ENCODE measurements at regions not wholly inside any gene's neighbourhood (a gene's known extent, or its start where the extent isn't known, plus 50 kb on each side); places are given as distances from the start of the nearest gene placed in this dataset.

GRCh38 chr13:88863116-88863515, 1191.9 kb downstream of the SLITRK5 start (continued):
- TF ChIP-seq ZNF462 (CRISPR knock-in tag; IDR thresholded peaks at IDR 0.05) (no peak), EZH2 (IDR thresholded peaks at IDR 0.05; ENCODE audit: low read depth, unreplicated experiment) (no peak)

DNA sequence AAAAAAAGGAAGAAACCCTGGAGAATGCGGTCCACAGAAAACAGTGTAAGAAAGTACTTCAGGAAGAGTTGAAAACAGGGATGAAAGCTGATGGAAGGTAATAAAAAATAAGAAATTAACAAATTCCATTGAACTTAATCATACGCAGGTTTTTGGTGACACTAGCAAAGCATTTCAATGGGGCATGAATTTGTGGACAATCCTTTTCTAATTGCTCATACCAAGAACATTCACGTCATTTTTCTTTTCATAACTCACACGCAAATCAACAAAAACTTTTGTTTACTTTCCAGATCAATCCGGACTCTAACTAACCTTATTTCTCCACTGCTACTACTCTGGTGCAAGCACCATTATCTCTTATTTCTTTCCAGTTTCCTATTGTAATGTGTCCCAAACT, 1195.0 kb downstream of the SLITRK5 start:
- H3K9me2 ChIP-seq (ENCODE audit: insufficient read depth): no peaks in the 10 kb centered on the region
- Mint-ChIP-seq H3K4me1 (no peaks in the 10 kb centered on the region), H3K9me3 (peaks cover 2% of the 10 kb centered on the region; the same call in 1 of the 3 replicates), H3K36me3 (ENCODE audit: low read depth) (no peaks in the 10 kb centered on the region), H3K4me3 (no peak overlapping the region), H3K27ac (no peak overlapping the region), H3K27me3 (ENCODE audit: insufficient read depth, low read depth, poor library complexity) (no peaks in the 10 kb centered on the region)
- no peaks in the 10 kb centered on the region for H3K27me3 ChIP-seq (ENCODE audit: insufficient read depth)
- H3K4me1 ChIP-seq (ENCODE audit: insufficient read depth): 0 out of 2 replicates have a peak, but pooled peaks cover 4% of the 10 kb centered on the region
- ATAC-seq (no peak), DNase-seq (ENCODE audit: low spot score) (no peak)
- H3K36me3 ChIP-seq (ENCODE audit: insufficient read depth): no peaks in the 10 kb centered on the region
- H3F3A ChIP-seq (replicated peaks; ENCODE audit: low read depth): no peaks in the 10 kb centered on the region
- no peak overlapping the region for H2AFZ ChIP-seq
- no peak overlapping the region for H3K4me2 ChIP-seq
- H3K79me2 ChIP-seq (replicated peaks; ENCODE audit: insufficient read depth): no peaks in the 10 kb centered on the region
- H4K20me1 ChIP-seq (replicated peaks; ENCODE audit: insufficient read depth): no peaks in the 10 kb centered on the region
- H3K27ac ChIP-seq (ENCODE audit: low read depth): no peak overlapping the region
- H3K4me3 ChIP-seq: no peak overlapping the region
- TF ChIP-seq EZH2phosphoT487 (IDR thresholded peaks at IDR 0.05; ENCODE audit: unreplicated experiment): no peak
- no peak for TF ChIP-seq POLR2AphosphoS5 (IDR thresholded peaks at IDR 0.05; ENCODE audit: low read depth)
- no peak for TF ChIP-seq CREB1 (CRISPR knock-in tag; IDR thresholded peaks at IDR 0.05; ENCODE audit: low read depth)
- TF ChIP-seq, protein P1, sequence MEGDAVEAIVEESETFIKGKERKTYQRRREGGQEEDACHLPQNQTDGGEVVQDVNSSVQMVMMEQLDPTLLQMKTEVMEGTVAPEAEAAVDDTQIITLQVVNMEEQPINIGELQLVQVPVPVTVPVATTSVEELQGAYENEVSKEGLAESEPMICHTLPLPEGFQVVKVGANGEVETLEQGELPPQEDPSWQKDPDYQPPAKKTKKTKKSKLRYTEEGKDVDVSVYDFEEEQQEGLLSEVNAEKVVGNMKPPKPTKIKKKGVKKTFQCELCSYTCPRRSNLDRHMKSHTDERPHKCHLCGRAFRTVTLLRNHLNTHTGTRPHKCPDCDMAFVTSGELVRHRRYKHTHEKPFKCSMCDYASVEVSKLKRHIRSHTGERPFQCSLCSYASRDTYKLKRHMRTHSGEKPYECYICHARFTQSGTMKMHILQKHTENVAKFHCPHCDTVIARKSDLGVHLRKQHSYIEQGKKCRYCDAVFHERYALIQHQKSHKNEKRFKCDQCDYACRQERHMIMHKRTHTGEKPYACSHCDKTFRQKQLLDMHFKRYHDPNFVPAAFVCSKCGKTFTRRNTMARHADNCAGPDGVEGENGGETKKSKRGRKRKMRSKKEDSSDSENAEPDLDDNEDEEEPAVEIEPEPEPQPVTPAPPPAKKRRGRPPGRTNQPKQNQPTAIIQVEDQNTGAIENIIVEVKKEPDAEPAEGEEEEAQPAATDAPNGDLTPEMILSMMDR (conservative IDR thresholded peaks at IDR 0.05; ENCODE audit: low read depth in 2 of 2): no peak
- TF ChIP-seq ZNF331 (CRISPR knock-in tag; IDR thresholded peaks at IDR 0.05; ENCODE audit: low read depth): no peak
- TF ChIP-seq JUNB (IDR thresholded peaks at IDR 0.05; ENCODE audit: unreplicated experiment): no peak
- TF ChIP-seq STAT1 (IDR thresholded peaks at IDR 0.05; ENCODE audit: unreplicated experiment): no peak
- no peak for TF ChIP-seq EZH2 (IDR thresholded peaks at IDR 0.05; ENCODE audit: low read depth, unreplicated experiment)
- no peak for TF ChIP-seq ZNF114 (CRISPR knock-in tag; IDR thresholded peaks at IDR 0.05)
- TF ChIP-seq, protein P2, sequence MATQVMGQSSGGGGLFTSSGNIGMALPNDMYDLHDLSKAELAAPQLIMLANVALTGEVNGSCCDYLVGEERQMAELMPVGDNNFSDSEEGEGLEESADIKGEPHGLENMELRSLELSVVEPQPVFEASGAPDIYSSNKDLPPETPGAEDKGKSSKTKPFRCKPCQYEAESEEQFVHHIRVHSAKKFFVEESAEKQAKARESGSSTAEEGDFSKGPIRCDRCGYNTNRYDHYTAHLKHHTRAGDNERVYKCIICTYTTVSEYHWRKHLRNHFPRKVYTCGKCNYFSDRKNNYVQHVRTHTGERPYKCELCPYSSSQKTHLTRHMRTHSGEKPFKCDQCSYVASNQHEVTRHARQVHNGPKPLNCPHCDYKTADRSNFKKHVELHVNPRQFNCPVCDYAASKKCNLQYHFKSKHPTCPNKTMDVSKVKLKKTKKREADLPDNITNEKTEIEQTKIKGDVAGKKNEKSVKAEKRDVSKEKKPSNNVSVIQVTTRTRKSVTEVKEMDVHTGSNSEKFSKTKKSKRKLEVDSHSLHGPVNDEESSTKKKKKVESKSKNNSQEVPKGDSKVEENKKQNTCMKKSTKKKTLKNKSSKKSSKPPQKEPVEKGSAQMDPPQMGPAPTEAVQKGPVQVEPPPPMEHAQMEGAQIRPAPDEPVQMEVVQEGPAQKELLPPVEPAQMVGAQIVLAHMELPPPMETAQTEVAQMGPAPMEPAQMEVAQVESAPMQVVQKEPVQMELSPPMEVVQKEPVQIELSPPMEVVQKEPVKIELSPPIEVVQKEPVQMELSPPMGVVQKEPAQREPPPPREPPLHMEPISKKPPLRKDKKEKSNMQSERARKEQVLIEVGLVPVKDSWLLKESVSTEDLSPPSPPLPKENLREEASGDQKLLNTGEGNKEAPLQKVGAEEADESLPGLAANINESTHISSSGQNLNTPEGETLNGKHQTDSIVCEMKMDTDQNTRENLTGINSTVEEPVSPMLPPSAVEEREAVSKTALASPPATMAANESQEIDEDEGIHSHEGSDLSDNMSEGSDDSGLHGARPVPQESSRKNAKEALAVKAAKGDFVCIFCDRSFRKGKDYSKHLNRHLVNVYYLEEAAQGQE (IDR thresholded peaks at IDR 0.05; ENCODE audit: unreplicated experiment): no peak

Data from GM23338 (cell line).